A673 (cell line): ENCODE measurements at regions not wholly inside any gene's neighbourhood (a gene's known extent, or its start where the extent isn't known, plus 50 kb on each side); places are given as distances from the start of the nearest gene placed in this dataset.

Source experiments
- CTCF ChIP-seq: fragments of 300-800, 200-600 bp; sonication (generic); conservative IDR thresholded peaks from 2 replicates; pipeline ENCODE4 v1.5.1; 2017; ENCODE audit warnings: low read depth, mild to moderate bottlenecking, antibody characterized with exemption, low read length, moderate library complexity, mixed read lengths
- EZH2 ChIP-seq: fragments of 200-600 bp; sonication (generic); IDR thresholded peaks from 2 replicates; pipeline ENCODE4 v1.6.1; 2017; ENCODE audit warnings: borderline replicate concordance, low read depth, mild to moderate bottlenecking, mixed read lengths, antibody characterized with exemption, low read length; ENCODE audit not compliant: poor library complexity, severe bottlenecking

- TF ChIP-seq CTCF = no peak
- no peak for TF ChIP-seq EZH2
These were observed 83.0 kb downstream of the HIF1AN start for GRCh38 chr10:100618632-100619255.
